ENCODE measurements at regions not wholly inside any gene's neighbourhood (a gene's known extent, or its start where the extent isn't known, plus 50 kb on each side); places are given as distances from the start of the nearest gene placed in this dataset.

DNA sequence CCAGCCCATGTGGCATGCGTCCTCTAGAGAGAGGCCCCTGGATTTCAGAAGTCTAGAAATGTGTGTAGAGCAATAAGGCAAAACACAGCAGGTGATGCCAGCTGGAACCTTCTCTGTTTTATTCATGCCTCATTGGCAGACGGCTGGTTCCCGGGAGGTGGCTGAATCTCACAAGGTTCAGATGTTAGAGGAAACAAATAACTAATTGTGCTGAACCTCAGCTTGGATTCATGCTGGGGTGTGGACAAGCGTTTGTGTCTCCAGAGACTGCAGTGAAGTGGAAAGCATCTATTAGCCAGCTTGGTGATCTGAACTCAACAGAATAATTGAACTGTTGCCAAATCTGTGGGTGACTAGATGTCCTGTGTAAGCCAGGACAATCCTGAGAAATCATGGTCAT is 131.1 kb upstream of the NR4A3 start:
- Mint-ChIP-seq H3K4me3 (no peak overlapping the region), H3K36me3 (ENCODE audit: low read depth) (no peaks in the 10 kb centered on the region), H3K9me3 (ENCODE audit: insufficient read depth) (no peaks in the 10 kb centered on the region), H3K27ac (no peak overlapping the region), H3K27me3 (ENCODE audit: low read depth) (peaks cover 10% of the 10 kb centered on the region), H3K4me1 (ENCODE audit: low read depth) (no peaks in the 10 kb centered on the region)
- ChIA-PET POLR2A (no interaction called here), CTCF (no interaction called here)
- ATAC-seq, result no peak
- DNase-seq, result no peak

GRCh38 chr9:99693888-99694287 is 127.8 kb upstream of the NR4A3 start:
- CTCF ChIA-PET, result no interaction called here
- H3K27me3 Mint-ChIP-seq (ENCODE audit: low read depth), result peaks cover 10% of the 10 kb centered on the region

GRCh38 chr9:99694393-99694792 is 127.3 kb upstream of the NR4A3 start:
- Mint-ChIP-seq H3K36me3 (ENCODE audit: low read depth) (no peaks in the 10 kb centered on the region), H3K4me3 (no peak overlapping the region), H3K9me3 (ENCODE audit: insufficient read depth) (no peaks in the 10 kb centered on the region), H3K27me3 (ENCODE audit: low read depth) (peaks cover 8% of the 10 kb centered on the region), H3K4me1 (ENCODE audit: low read depth) (no peaks in the 10 kb centered on the region), H3K27ac (no peak overlapping the region)
- CTCF ChIA-PET, result no interaction called here
- POLR2A ChIA-PET, result no interaction called here
- ATAC-seq, result no peak
- DNase-seq, result no peak

More at GRCh38 chr9:99693888-99694287, 127.8 kb upstream of the NR4A3 start:
- no peaks in the 10 kb centered on the region for H3K9me3 Mint-ChIP-seq (ENCODE audit: insufficient read depth)
- no peaks in the 10 kb centered on the region for H3K4me1 Mint-ChIP-seq (ENCODE audit: low read depth)
- no peak overlapping the region for H3K27ac Mint-ChIP-seq
- DNase-seq, result no peak
- POLR2A ChIA-PET, result no interaction called here
- ATAC-seq, result no peak
- no peak overlapping the region for H3K4me3 Mint-ChIP-seq
- H3K36me3 Mint-ChIP-seq (ENCODE audit: low read depth), result no peaks in the 10 kb centered on the region

- Mint-ChIP-seq H3K27ac (no peak overlapping the region), H3K36me3 (ENCODE audit: low read depth) (no peaks in the 10 kb centered on the region), H3K9me3 (ENCODE audit: insufficient read depth) (no peaks in the 10 kb centered on the region), H3K4me3 (no peak overlapping the region), H3K4me1 (ENCODE audit: low read depth) (no peaks in the 10 kb centered on the region), H3K27me3 (ENCODE audit: low read depth) (peaks cover 5% of the 10 kb centered on the region)
- ATAC-seq, result no peak
- CTCF ChIA-PET, result no interaction called here
- POLR2A ChIA-PET, result interaction anchor here (1.0 kb wide), 1 partner anchor 73 kb away, joined by 3 read pairs; no protein-coding TSS in a partner anchor
- no peak for DNase-seq
These were observed 122.3 kb upstream of the NR4A3 start for GRCh38 chr9:99699396-99699795.

- Mint-ChIP-seq H3K36me3 (ENCODE audit: low read depth) (no peaks in the 10 kb centered on the region), H3K4me1 (ENCODE audit: low read depth) (peaks cover 4% of the 10 kb centered on the region), H3K4me3 (no peak overlapping the region), H3K27ac (no peak overlapping the region), H3K27me3 (ENCODE audit: low read depth) (peaks cover 5% of the 10 kb centered on the region), H3K9me3 (ENCODE audit: insufficient read depth) (no peaks in the 10 kb centered on the region)
- ATAC-seq, result no peak
- DNase-seq, result no peak
- ChIA-PET POLR2A (no interaction called here), CTCF (no interaction called here)
These were observed 109.5 kb upstream of the NR4A3 start for GRCh38 chr9:99712214-99712613.

- H3K27me3 Mint-ChIP-seq (ENCODE audit: low read depth), result peaks cover 5% of the 10 kb centered on the region
- ATAC-seq (no peak), DNase-seq (no peak)
- POLR2A ChIA-PET, result no interaction called here
- CTCF ChIA-PET, result no interaction called here
- no peak overlapping the region for H3K27ac Mint-ChIP-seq
- no peak overlapping the region for H3K4me3 Mint-ChIP-seq
- peaks cover 4% of the 10 kb centered on the region for H3K4me1 Mint-ChIP-seq (ENCODE audit: low read depth)
- H3K36me3 Mint-ChIP-seq (ENCODE audit: low read depth), result no peaks in the 10 kb centered on the region
- no peaks in the 10 kb centered on the region for H3K9me3 Mint-ChIP-seq (ENCODE audit: insufficient read depth)
These were observed 107.8 kb upstream of the NR4A3 start for GRCh38 chr9:99713838-99714306.

DNA sequence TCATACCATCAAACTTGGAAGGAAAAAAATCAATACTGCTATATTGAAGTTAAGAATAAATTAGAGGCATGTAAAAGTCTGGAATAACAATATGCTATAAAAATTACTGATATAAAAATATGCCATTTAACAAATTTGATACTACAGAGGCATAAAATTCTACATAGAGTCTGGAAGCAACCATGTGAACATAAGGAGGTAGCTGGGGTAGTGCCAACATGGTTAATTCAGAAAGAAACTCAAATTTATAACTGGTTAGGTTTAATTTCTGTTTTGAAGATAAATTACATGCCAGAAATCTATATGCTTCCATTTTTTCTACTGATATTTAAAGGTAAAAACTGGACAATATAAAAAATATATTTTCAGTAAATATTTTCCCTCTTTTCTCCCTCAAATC is 103.1 kb upstream of the NR4A3 start:
- Mint-ChIP-seq H3K4me1 (ENCODE audit: low read depth) (peaks cover 40% of the 10 kb centered on the region), H3K36me3 (ENCODE audit: low read depth) (no peaks in the 10 kb centered on the region), H3K4me3 (no peak overlapping the region), H3K27ac (no peak overlapping the region), H3K27me3 (ENCODE audit: low read depth) (no peaks in the 10 kb centered on the region), H3K9me3 (ENCODE audit: insufficient read depth) (no peaks in the 10 kb centered on the region)
- no peak for DNase-seq
- CTCF ChIA-PET, result interaction anchor here (1.7 kb wide), 1 partner anchor 103 kb away, joined by 5 read pairs; the partner anchor contains the start of gene NR4A3
- ATAC-seq, result no peak
- POLR2A ChIA-PET, result no interaction called here

GRCh38 chr9:99720455-99721050 is 101.1 kb upstream of the NR4A3 start:
- peaks cover 36% of the 10 kb centered on the region for H3K4me1 Mint-ChIP-seq (ENCODE audit: low read depth)
- POLR2A ChIA-PET, result no interaction called here
- peak overlapping the region; percentile 87 for H3K27ac Mint-ChIP-seq
- peak overlapping the region; percentile 59 for H3K4me3 Mint-ChIP-seq
- no peaks in the 10 kb centered on the region for H3K27me3 Mint-ChIP-seq (ENCODE audit: low read depth)
- no peaks in the 10 kb centered on the region for H3K36me3 Mint-ChIP-seq (ENCODE audit: low read depth)
- no peaks in the 10 kb centered on the region for H3K9me3 Mint-ChIP-seq (ENCODE audit: insufficient read depth)
- DNase-seq (peak; percentile 57), ATAC-seq (peak; percentile 91)
- CTCF ChIA-PET, result interaction anchor here (0.6 to 1.2 kb wide), 3 partner anchors 18 to 536 kb away, joined by 3 to 4 read pairs (median 4); no protein-coding TSS in a partner anchor

- no peaks in the 10 kb centered on the region for H3K9me3 Mint-ChIP-seq (ENCODE audit: insufficient read depth)
- no peaks in the 10 kb centered on the region for H3K27me3 Mint-ChIP-seq (ENCODE audit: low read depth)
- DNase-seq, result no peak
- no peak overlapping the region for H3K27ac Mint-ChIP-seq
- no peaks in the 10 kb centered on the region for H3K36me3 Mint-ChIP-seq (ENCODE audit: low read depth)
- ChIA-PET CTCF (interaction anchor here (0.9 kb wide), 1 partner anchor 538 kb away, joined by 3 read pairs; no protein-coding TSS in a partner anchor), POLR2A (no interaction called here)
- ATAC-seq, result no peak
- peaks cover 36% of the 10 kb centered on the region for H3K4me1 Mint-ChIP-seq (ENCODE audit: low read depth)
- no peak overlapping the region for H3K4me3 Mint-ChIP-seq
These were observed 99.8 kb upstream of the NR4A3 start for GRCh38 chr9:99721898-99722297.

GRCh38 chr9:99722877-99723276 is 98.8 kb upstream of the NR4A3 start:
- ChIA-PET POLR2A (no interaction called here), CTCF (no interaction called here)
- H3K9me3 Mint-ChIP-seq (ENCODE audit: insufficient read depth), result no peaks in the 10 kb centered on the region
- no peaks in the 10 kb centered on the region for H3K36me3 Mint-ChIP-seq (ENCODE audit: low read depth)
- H3K27ac Mint-ChIP-seq, result peak overlapping the region; percentile 53
- H3K27me3 Mint-ChIP-seq (ENCODE audit: low read depth), result no peaks in the 10 kb centered on the region
- peak; percentile 64 for ATAC-seq
- no peak overlapping the region for H3K4me3 Mint-ChIP-seq
- H3K4me1 Mint-ChIP-seq (ENCODE audit: low read depth), result peaks cover 36% of the 10 kb centered on the region
- DNase-seq, result peak; percentile 34

GRCh38 chr9:99724640-99725039 is 97.0 kb upstream of the NR4A3 start:
- Mint-ChIP-seq H3K9me3 (ENCODE audit: insufficient read depth) (no peaks in the 10 kb centered on the region), H3K27me3 (ENCODE audit: low read depth) (no peaks in the 10 kb centered on the region), H3K4me1 (ENCODE audit: low read depth) (peaks cover 32% of the 10 kb centered on the region), H3K27ac (no peak overlapping the region), H3K36me3 (ENCODE audit: low read depth) (no peaks in the 10 kb centered on the region), H3K4me3 (no peak overlapping the region)
- ChIA-PET CTCF (no interaction called here), POLR2A (no interaction called here)
- DNase-seq (no peak), ATAC-seq (no peak)

- H3K36me3 Mint-ChIP-seq (ENCODE audit: low read depth), result no peaks in the 10 kb centered on the region
- no peaks in the 10 kb centered on the region for H3K27me3 Mint-ChIP-seq (ENCODE audit: low read depth)
- no peaks in the 10 kb centered on the region for H3K9me3 Mint-ChIP-seq (ENCODE audit: insufficient read depth)
- no peak overlapping the region for H3K4me3 Mint-ChIP-seq
- DNase-seq (no peak), ATAC-seq (no peak)
- no peak overlapping the region for H3K27ac Mint-ChIP-seq
- CTCF ChIA-PET, result no interaction called here
- H3K4me1 Mint-ChIP-seq (ENCODE audit: low read depth), result peaks cover 20% of the 10 kb centered on the region
- POLR2A ChIA-PET, result no interaction called here
These were observed 95.8 kb upstream of the NR4A3 start for GRCh38 chr9:99725852-99726251.

DNA sequence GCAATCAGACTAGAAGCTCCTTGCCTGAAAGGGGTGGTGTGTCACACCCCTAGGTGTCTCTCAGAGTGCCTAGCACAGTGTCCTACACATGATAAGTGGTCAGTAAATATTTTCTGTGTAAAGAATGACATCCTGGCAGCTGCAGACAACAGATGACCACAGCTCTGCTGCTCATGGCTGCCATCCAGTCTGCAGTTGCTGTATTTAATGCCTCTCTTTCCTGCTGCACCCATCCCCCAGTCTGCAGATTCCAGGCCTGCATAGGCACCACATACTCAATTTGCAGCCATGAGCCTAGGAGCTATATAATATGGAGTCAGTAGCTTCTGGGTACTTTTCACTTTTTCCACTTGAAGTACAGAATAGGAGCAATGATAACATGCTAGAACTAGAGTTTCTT is 94.9 kb upstream of the NR4A3 start:
- H3K27me3 Mint-ChIP-seq (ENCODE audit: low read depth), result no peaks in the 10 kb centered on the region
- H3K36me3 Mint-ChIP-seq (ENCODE audit: low read depth), result no peaks in the 10 kb centered on the region
- peaks cover 15% of the 10 kb centered on the region for H3K4me1 Mint-ChIP-seq (ENCODE audit: low read depth)
- no peak for DNase-seq
- no peak for ATAC-seq
- CTCF ChIA-PET, result no interaction called here
- no peaks in the 10 kb centered on the region for H3K9me3 Mint-ChIP-seq (ENCODE audit: insufficient read depth)
- no peak overlapping the region for H3K27ac Mint-ChIP-seq
- POLR2A ChIA-PET, result no interaction called here
- no peak overlapping the region for H3K4me3 Mint-ChIP-seq

Measured in activated CD8-positive, alpha-beta T cell treated with anti-CD3 and anti-CD28 coated beads, Interleukin-2, amount 10 ng/mL, durations not matched to agents 7 days and 5 days (primary cell).